ENCODE measurements at regions not wholly inside any gene's neighbourhood (a gene's known extent, or its start where the extent isn't known, plus 50 kb on each side); places are given as distances from the start of the nearest gene placed in this dataset.

- POLR2A ChIA-PET = no interaction called here
- Histone ChIP-seq H3K27me3 (ENCODE audit: insufficient read depth, low read length) (no peaks in the 10 kb centered on the region), H2AFZ (ENCODE audit: low read depth, low read length, poor library complexity, severe bottlenecking) (no peak overlapping the region), H3K4me2 (ENCODE audit: low read length) (no peak overlapping the region), H4K20me1 (ENCODE audit: insufficient read depth) (no peaks in the 10 kb centered on the region), H3K27ac (ENCODE audit: low read depth, low read length) (no peak overlapping the region), H3K9me2 (ENCODE audit: insufficient read depth) (no peaks in the 10 kb centered on the region), H3K4me3 (replicated peaks in 1 of 2; ENCODE audit: low read depth in 1 of 2, low read length in 2 of 2) (no peak overlapping the region), H3K79me2 (ENCODE audit: insufficient read depth, low read length) (no peaks in the 10 kb centered on the region), H3K36me3 (ENCODE audit: control insufficient read depth in 1 of 2, insufficient read depth in 2 of 2, low read length in 2 of 2) (no peaks in the 10 kb centered on the region), H3K4me1 (ENCODE audit: control insufficient read depth in 1 of 2, insufficient read depth in 2 of 2, low read length in 2 of 2) (no peaks in the 10 kb centered on the region), H3K9me3 (ENCODE audit: control insufficient read depth in 1 of 2, insufficient read depth in 1 of 2, low read depth in 1 of 2, low read length in 2 of 2) (no peaks in the 10 kb centered on the region), H3K9ac (ENCODE audit: low read length) (no peak overlapping the region)
- DNase-seq (ENCODE audit: low read depth, low spot score) (no peak), ATAC-seq (no peak)
- intact Hi-C loops (cut with micrococcal nuclease) = no loop called here
- CTCF ChIA-PET = no interaction called here
- BruUV-seq (replicated peaks) = no TSS peak
- TF ChIP-seq CEBPB (IDR thresholded peaks at IDR 0.05; ENCODE audit: low read depth) = no peak
- no peak for TF ChIP-seq RAD21 (IDR thresholded peaks at IDR 0.05; ENCODE audit: low read depth)
- no peak for TF ChIP-seq MAX (IDR thresholded peaks at IDR 0.05)
- no peak for TF ChIP-seq ATF3 (IDR thresholded peaks at IDR 0.05)
- no peak for TF ChIP-seq POLR2AphosphoS5 (IDR thresholded peaks at IDR 0.05; ENCODE audit: low read depth, low read length)
- no peak for TF ChIP-seq CTCF (IDR thresholded peaks at IDR 0.05 in 2 of 3, conservative IDR thresholded peaks at IDR 0.05 in 1 of 3; ENCODE audit: borderline replicate concordance in 1 of 3, insufficient read depth in 1 of 3, low read depth in 2 of 3, low read length in 2 of 3)
- no peak for TF ChIP-seq SP1 (IDR thresholded peaks at IDR 0.05; ENCODE audit: low read depth)
- no peak for TF ChIP-seq SIN3A (IDR thresholded peaks at IDR 0.05; ENCODE audit: low read depth)
- TF ChIP-seq FOSL1 (IDR thresholded peaks at IDR 0.05; ENCODE audit: low read depth) = no peak
- no peak for TF ChIP-seq ZNF274 (IDR thresholded peaks at IDR 0.05; ENCODE audit: low read depth, low read length)
- TF ChIP-seq ELF1 (IDR thresholded peaks at IDR 0.05; ENCODE audit: borderline replicate concordance, low read depth) = no peak
- RAD21 ChIA-PET (ENCODE audit: low non-redundant PET in 1 of 2, low total read pairs in 2 of 2, uncharacterized antibody in 2 of 2, unreplicated experiment in 2 of 2) = no interaction called here
These were observed 756.5 kb upstream of the RBFOX1 start for GRCh38 chr16:6576113-6576512.
